HG03039 (cell line): ENCODE measurements at regions not wholly inside any gene's neighbourhood (a gene's known extent, or its start where the extent isn't known, plus 50 kb on each side); places are given as distances from the start of the nearest gene placed in this dataset.

Experiments used
- ATAC-seq: cut with Tn5 transposase; IDR thresholded peaks from one replicate; pipeline ENCODE4 v1.9.1; 2021; ENCODE audit warnings: mild to moderate bottlenecking, moderate library complexity; ENCODE audit not compliant: unreplicated experiment

- ATAC-seq, result no peak
Measured at GRCh38 chr7:136051203-136051928, 74.2 kb upstream of the MTPN start.

GRCh38 chr7:136050462-136050847 lies 73.3 kb upstream of the MTPN start:
- ATAC-seq, result no peak

- ATAC-seq, result no peak
Measured at GRCh38 chr7:136049818-136050461, 72.8 kb upstream of the MTPN start.

GRCh38 chr7:136049117-136049516 lies 72.0 kb upstream of the MTPN start:
- no peak for ATAC-seq

GRCh38 chr7:136046548-136046947 lies 69.4 kb upstream of the MTPN start:
- ATAC-seq, result no peak

- no peak for ATAC-seq
Measured at GRCh38 chr7:136045992-136046391, 68.8 kb upstream of the MTPN start.

- no peak for ATAC-seq
Measured at GRCh38 chr7:136045181-136045580, 68.0 kb upstream of the MTPN start.

- no peak for ATAC-seq
Measured at GRCh38 chr7:136039577-136040345, 62.6 kb upstream of the MTPN start.

- no peak for ATAC-seq
Measured at GRCh38 chr7:136036336-136036735, 59.2 kb upstream of the MTPN start.

GRCh38 chr7:136034132-136034531 lies 57.0 kb upstream of the MTPN start:
- ATAC-seq, result no peak

- ATAC-seq, result no peak
Measured at GRCh38 chr7:136033413-136034031, 56.4 kb upstream of the MTPN start.

GRCh38 chr7:136030867-136031318 lies 53.7 kb upstream of the MTPN start:
- peak; percentile 89 for ATAC-seq

GRCh38 chr7:136030330-136030729 lies 53.2 kb upstream of the MTPN start:
- no peak for ATAC-seq

GRCh38 chr7:136027160-136027559 lies 50.0 kb upstream of the MTPN start:
- ATAC-seq, result no peak
